ENCODE measurements at regions not wholly inside any gene's neighbourhood (a gene's known extent, or its start where the extent isn't known, plus 50 kb on each side); places are given as distances from the start of the nearest gene placed in this dataset.

DNA sequence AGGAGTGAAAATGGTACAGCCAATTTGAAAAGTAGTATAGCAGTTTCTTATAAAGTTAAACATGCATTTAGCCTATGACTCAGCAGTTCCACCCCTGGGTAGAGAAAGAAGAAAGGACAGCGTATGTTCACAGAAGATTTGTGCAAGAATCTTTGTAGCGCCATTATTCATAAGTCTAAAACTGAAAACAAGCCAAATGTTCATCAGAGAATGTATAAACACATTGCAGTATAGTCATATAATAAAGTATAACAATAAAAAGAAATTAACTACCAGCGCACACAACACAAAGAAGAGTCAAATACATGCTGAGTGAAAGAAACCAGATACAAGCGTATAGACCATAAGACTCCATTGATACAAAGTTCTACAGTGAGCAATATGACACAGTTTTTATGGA lies 294.0 kb downstream of the SAMD5 start:
- no TSS peak for BruUV-seq (replicated peaks)
- TF ChIP-seq NFE2L2 (IDR thresholded peaks at IDR 0.05; ENCODE audit: low read depth, low read length) (peak; percentile 87), RFX5 (IDR thresholded peaks at IDR 0.05; ENCODE audit: low read depth, low read length) (no peak), MAFK (IDR thresholded peaks at IDR 0.05; ENCODE audit: low read depth, low read length) (peak; percentile 25; the same call in 1 of the 2 replicates)
- no peak overlapping the region for H2BK120ac ChIP-seq (ENCODE audit: low read depth, low read length)
- H2BK15ac ChIP-seq (ENCODE audit: low read depth, low read length) = no peak overlapping the region
- H2AFZ ChIP-seq (replicated peaks; ENCODE audit: low read length, poor library complexity) = no peak overlapping the region
- no peaks in the 10 kb centered on the region for H3K79me1 ChIP-seq (ENCODE audit: low read depth in 1 of 2, low read length in 2 of 2)
- no peak overlapping the region for H3K4me3 ChIP-seq (ENCODE audit: insufficient read depth, low read depth, low read length)
- no peak overlapping the region; the same call in 1 of the 2 replicates for H3K4me2 ChIP-seq (ENCODE audit: low read depth, low read length)
- H2AK9ac ChIP-seq (replicated peaks; ENCODE audit: low read depth, low read length, poor library complexity) = no peak overlapping the region
- H4K20me1 ChIP-seq (ENCODE audit: insufficient read depth, low read length) = no peaks in the 10 kb centered on the region
- no peaks in the 10 kb centered on the region for H3K36me3 ChIP-seq (ENCODE audit: control insufficient read depth, insufficient read depth, low read length)
- H3K23ac ChIP-seq (ENCODE audit: low read depth, low read length) = no peak overlapping the region
- no peaks in the 10 kb centered on the region for H3K27me3 ChIP-seq (ENCODE audit: control insufficient read depth, insufficient read depth, low read length)
- no peak overlapping the region for H3K14ac ChIP-seq (replicated peaks; ENCODE audit: low read depth, low read length)
- dilution Hi-C loops (cut with HindIII; ENCODE audit: low sequenced_read_pairs, unreplicated experiment) = no loop called here
- no peaks in the 10 kb centered on the region for H3K9me3 ChIP-seq (ENCODE audit: control insufficient read depth, insufficient read depth, low read length)
- H3K4me1 ChIP-seq (ENCODE audit: control insufficient read depth, insufficient read depth, low read length) = peaks cover 5% of the 10 kb centered on the region; the same call in 1 of the 2 replicates
- ATAC-seq (ENCODE audit: low read depth) (peak; percentile 65), DNase-seq (peak; percentile 69)
- H4K91ac ChIP-seq (ENCODE audit: insufficient read depth, low read depth, low read length) = no peak overlapping the region
- no peak overlapping the region for H3K27ac ChIP-seq (ENCODE audit: insufficient read depth, low read length)
- H4K5ac ChIP-seq (ENCODE audit: low read depth, low read length) = no peak overlapping the region
- H3K9ac ChIP-seq (ENCODE audit: low read depth, low read length) = no peak overlapping the region
- H2BK20ac ChIP-seq (ENCODE audit: low read depth, low read length) = no peak overlapping the region
- intact Hi-C loops (cut with micrococcal nuclease) = no loop called here
- ChIA-PET POLR2A (ENCODE audit: unreplicated experiment) (no interaction called here), CTCF (interaction anchor here (0.7 kb wide), 1 partner anchor 8 kb away, joined by 3 read pairs; no protein-coding TSS in a partner anchor)
- no peak overlapping the region for H3K4ac ChIP-seq (ENCODE audit: low read depth, low read length)
- no peaks in the 10 kb centered on the region for H3K9me1 ChIP-seq (ENCODE audit: insufficient read depth, low read length)
- in situ Hi-C loops (cut with MboI; ENCODE audit: low sequenced_read_pairs) = no loop called here
- no peak overlapping the region for H2BK5ac ChIP-seq (ENCODE audit: low read depth, low read length, poor library complexity, severe bottlenecking)
- H3K18ac ChIP-seq (ENCODE audit: low read depth, low read length) = no peak overlapping the region
- no peak overlapping the region for H3K56ac ChIP-seq (ENCODE audit: extremely low read depth, insufficient read depth, low read length)
- no peak overlapping the region for H2AK5ac ChIP-seq (ENCODE audit: low read depth, low read length)
- no CpG with 5 or more reads among the region's 4 CpGs for WGBS, 2 experiments (ENCODE audit: extremely low coverage in 2 of 2, insufficient read length in 1 of 2)
- no peak overlapping the region for H4K8ac ChIP-seq (ENCODE audit: low read depth in 2 of 2, low read length in 2 of 2)

Data from IMR-90 (cell line).